A549 (cell line): ENCODE measurements at regions not wholly inside any gene's neighbourhood (a gene's known extent, or its start where the extent isn't known, plus 50 kb on each side); places are given as distances from the start of the nearest gene placed in this dataset.

Source experiments
- ATAC-seq, 2 experiments: fragments of 200-7000 bp in 1 of 2; fragments of >200 bp in 1 of 2; cut with Nextera tagmentation in 1 of 2; cut with Tn5 transposase in 1 of 2; 3 replicates each; pipeline versions ENCODE4 v1.8.0 to v1.9.1; 2018 to 2020; ENCODE audit warnings: mild to moderate bottlenecking in 1 of 2, moderate library complexity in 1 of 2
- CTCF ChIA-PET: fragments of 300-600 bp; sonication (Branson Sonifier 250); formaldehyde crosslinking; extraction: SDS; loops from one replicate; lab custom pipeline; 2021; ENCODE audit warnings: antibody characterized with exemption, inconsistent platforms; lab: Yijun Ruan, JAX
- POLR2A ChIA-PET: fragments of 350-600 bp; formaldehyde crosslinking; extraction: SDS; loops from one replicate; lab custom pipeline; 2021; ENCODE audit warnings: antibody characterized with exemption, inconsistent platforms; lab: Yijun Ruan, JAX
- DNase-seq, 2 experiments: peaks; one replicate each; pipeline versions ENCODE4 v3.0.0 to v3.0.0-alpha.2; 2011 to 2016; ENCODE audit warnings: low read depth in 1 of 2, low spot score in 1 of 2
- FAIRE-seq: peaks from 2 replicates; lab custom pipeline; 2011; peaks lifted over from hg19 to GRCh38; lab: Jason Lieb, UNC
- H3K27ac ChIP-seq, 2 experiments: fragments of >200 bp; sonication (Bioruptor Twin); formaldehyde crosslinking; 3 replicates each; pipeline ENCODE4 v1.5.1; 2016 to 2017
- H3K4me1 ChIP-seq: fragments of >200 bp; sonication (Bioruptor Twin); formaldehyde crosslinking; 3 replicates; pipeline ENCODE4 v1.6.1; 2016
- H3K4me2 ChIP-seq: fragments of >200 bp; sonication (Bioruptor Twin); formaldehyde crosslinking; 3 replicates; pipeline ENCODE4 v1.6.1; 2016
- H3K4me3 ChIP-seq: fragments of >200 bp; sonication (Bioruptor Twin); formaldehyde crosslinking; 3 replicates; pipeline ENCODE4 v1.5.1; 2016
- H3K9me3 ChIP-seq: fragments of >200 bp; sonication (Bioruptor Twin); formaldehyde crosslinking; 3 replicates; pipeline ENCODE4 v1.6.1; 2016
- ATOH8 ChIP-seq: fragments of 250-450 bp; sonication (Bioruptor Pico); IDR thresholded peaks from 2 replicates; pipeline ENCODE4 v1.5.0; 2020; ENCODE audit warnings: low read depth, mild to moderate bottlenecking, moderate library complexity
- BHLHE40 ChIP-seq: IDR thresholded peaks from 2 replicates; pipeline ENCODE4 v1.6.1; 2012; ENCODE audit warnings: low read depth, low read length, inconsistent platforms
- CBX2 ChIP-seq: fragments of 200-600 bp; sonication (generic); IDR thresholded peaks from 2 replicates; pipeline ENCODE4 v1.6.1; 2016; ENCODE audit warnings: low read depth, mild to moderate bottlenecking, borderline replicate concordance
- CEBPB ChIP-seq, 2 experiments: fragments of >200 bp in 1 of 2; sonication (Bioruptor Twin) in 1 of 2; formaldehyde crosslinking in 1 of 2; IDR thresholded peaks; 2 replicates each; pipeline ENCODE4 v1.6.1; 2012 to 2016
- CTCF ChIP-seq: fragments of >200 bp; sonication (Bioruptor Twin); formaldehyde crosslinking; IDR thresholded peaks from 3 replicates; pipeline ENCODE4 v1.5.1; 2016
- EHMT2 ChIP-seq: fragments of 200-600 bp; sonication (generic); IDR thresholded peaks from 2 replicates; pipeline ENCODE4 v1.6.1; 2016; ENCODE audit warnings: antibody characterized with exemption, low read depth, mild to moderate bottlenecking, moderate library complexity
- ELK1 ChIP-seq: fragments of 150-350 bp; IDR thresholded peaks from 2 replicates; pipeline ENCODE4 v1.6.1; 2014; ENCODE audit warnings: low read depth, mild to moderate bottlenecking, low read length
- HEYL ChIP-seq: fragments of 250-450 bp; sonication (Bioruptor Pico); IDR thresholded peaks from 2 replicates; pipeline ENCODE4 v1.8.0; 2021; ENCODE audit warnings: mild to moderate bottlenecking, moderate library complexity
- HOXA7 ChIP-seq: fragments of 250-450 bp; sonication (Bioruptor Pico); IDR thresholded peaks from 2 replicates; pipeline ENCODE4 v1.5.0; 2020; ENCODE audit warnings: mild to moderate bottlenecking, moderate library complexity
- HOXB13 ChIP-seq: fragments of 250-450 bp; sonication (Bioruptor Pico); IDR thresholded peaks from 2 replicates; pipeline ENCODE4 v1.5.0; 2020; ENCODE audit warnings: low read depth, mild to moderate bottlenecking, moderate library complexity
- HOXB5 ChIP-seq: fragments of 250-450 bp; sonication (Bioruptor Pico); IDR thresholded peaks from 2 replicates; pipeline ENCODE4 v1.5.0; 2020; ENCODE audit warnings: mild to moderate bottlenecking, moderate library complexity
- JUN ChIP-seq, 2 experiments: fragments of >200 bp; sonication (Bioruptor Twin); formaldehyde crosslinking; IDR thresholded peaks; 2 replicates in 1 of 2; 3 replicates in 1 of 2; pipeline ENCODE4 v1.6.1; 2016 to 2017
- JUNB ChIP-seq: fragments of >200 bp; sonication (Bioruptor Twin); formaldehyde crosslinking; IDR thresholded peaks from 2 replicates; pipeline ENCODE4 v1.6.1; 2016
- KDM1A ChIP-seq: fragments of 200-600 bp; sonication (generic); IDR thresholded peaks from 2 replicates; pipeline ENCODE4 v1.6.1; 2016; ENCODE audit warnings: low read depth, mild to moderate bottlenecking
- KDM5A ChIP-seq: fragments of 200-600 bp; sonication (generic); IDR thresholded peaks from 2 replicates; pipeline ENCODE4 v1.6.1; 2016; ENCODE audit warnings: antibody characterized with exemption, mild to moderate bottlenecking
- MAFK ChIP-seq: fragments of 450-650 bp; IDR thresholded peaks from 2 replicates; pipeline ENCODE4 v1.6.1; 2014; ENCODE audit not compliant: partially characterized antibody
- MAZ ChIP-seq: fragments of 150-350 bp; IDR thresholded peaks from 2 replicates; pipeline ENCODE4 v1.6.1; 2014; ENCODE audit warnings: antibody characterized with exemption, low read depth, low read length, borderline replicate concordance
- MYC ChIP-seq: IDR thresholded peaks from 2 replicates; pipeline ENCODE4 v1.6.1; 2012; ENCODE audit warnings: mild to moderate bottlenecking, inconsistent platforms, low read length, improper control_type of control experiment, borderline replicate concordance
- NFE2L2 ChIP-seq: fragments of 150-350 bp; conservative IDR thresholded peaks from 2 replicates; pipeline ENCODE4 v1.6.1; 2014; ENCODE audit warnings: low read length
- NPAS2 ChIP-seq: fragments of 250-450 bp; sonication (Bioruptor Pico); IDR thresholded peaks from 2 replicates; pipeline ENCODE4 v1.8.0; 2022; ENCODE audit warnings: mild to moderate bottlenecking, moderate library complexity, borderline replicate concordance
- NR3C1 ChIP-seq: fragments of >200 bp; sonication (Bioruptor Twin); formaldehyde crosslinking; IDR thresholded peaks from 3 replicates; pipeline ENCODE4 v1.6.1; 2017
- PBX3 ChIP-seq: IDR thresholded peaks from 2 replicates; pipeline ENCODE4 v1.6.1; 2012
- PHF8 ChIP-seq: fragments of 200-600 bp; sonication (generic); IDR thresholded peaks from 2 replicates; pipeline ENCODE4 v1.6.1; 2016; ENCODE audit warnings: low read depth, mild to moderate bottlenecking, antibody characterized with exemption, moderate library complexity, borderline replicate concordance
- POLR2AphosphoS2 ChIP-seq: conservative IDR thresholded peaks from 2 replicates; pipeline ENCODE4 v1.6.1; 2012; ENCODE audit warnings: low read length, improper control_type of control experiment, inconsistent platforms
- RAD21 ChIP-seq, 2 experiments: fragments of >200 bp in 1 of 2; sonication (Bioruptor Twin) in 1 of 2; formaldehyde crosslinking in 1 of 2; IDR thresholded peaks in 1 of 2; conservative IDR thresholded peaks in 1 of 2; 2 replicates in 1 of 2; 3 replicates in 1 of 2; pipeline ENCODE4 v1.6.1; 2012 to 2018; ENCODE audit warnings: inconsistent platforms in 1 of 2
- RARB ChIP-seq: fragments of 250-450 bp; sonication (Bioruptor Pico); IDR thresholded peaks from 2 replicates; pipeline ENCODE4 v1.8.0; 2021; ENCODE audit warnings: mild to moderate bottlenecking, moderate library complexity
- RCOR1 ChIP-seq: fragments of 150-350 bp; IDR thresholded peaks from 2 replicates; pipeline ENCODE4 v1.6.1; 2014; ENCODE audit warnings: antibody characterized with exemption, low read length, low read depth
- RFX5 ChIP-seq: fragments of 450-650 bp; IDR thresholded peaks from 2 replicates; pipeline ENCODE4 v1.7.1; 2014; ENCODE audit warnings: antibody characterized with exemption, mild to moderate bottlenecking, moderate library complexity
- RNF2 ChIP-seq: fragments of 200-600 bp; sonication (generic); IDR thresholded peaks from 2 replicates; pipeline ENCODE4 v1.6.1; 2016; ENCODE audit warnings: low read depth, mild to moderate bottlenecking, antibody characterized with exemption, moderate library complexity, borderline replicate concordance
- SMC3 ChIP-seq: fragments of >200 bp; sonication (Bioruptor Twin); formaldehyde crosslinking; IDR thresholded peaks from 3 replicates; pipeline ENCODE4 v1.6.1; 2018; ENCODE audit warnings: inconsistent platforms
- SREBF2 ChIP-seq: fragments of 450-650 bp; IDR thresholded peaks from 2 replicates; pipeline ENCODE4 v1.6.1; 2014; ENCODE audit warnings: mild to moderate bottlenecking, moderate library complexity
- TFCP2L1 ChIP-seq: fragments of 250-450 bp; sonication (Bioruptor Pico); IDR thresholded peaks from 2 replicates; pipeline ENCODE4 v1.5.0; 2021; ENCODE audit warnings: mild to moderate bottlenecking
- TP53 ChIP-seq: fragments of 250-450 bp; sonication (Bioruptor Pico); IDR thresholded peaks from 2 replicates; pipeline ENCODE4 v1.5.0; 2021; ENCODE audit warnings: mild to moderate bottlenecking, moderate library complexity
- USF2 ChIP-seq: fragments of 450-650 bp; IDR thresholded peaks from 2 replicates; pipeline ENCODE4 v1.6.1; 2014; ENCODE audit warnings: antibody characterized with exemption
- ZC3H11A ChIP-seq: fragments of 450-650 bp; IDR thresholded peaks from 2 replicates; pipeline ENCODE4 v1.6.1; 2014; ENCODE audit warnings: antibody characterized with exemption, mild to moderate bottlenecking
- ZNF302 ChIP-seq: fragments of 250-450 bp; sonication (Bioruptor Pico); IDR thresholded peaks from 2 replicates; pipeline ENCODE4 v1.9.0; 2021; ENCODE audit warnings: inconsistent platforms, mild to moderate bottlenecking, moderate library complexity
- WGBS: methylation state at CpG from one replicate; pipeline ENCODE4 v1.1.6; 2017; ENCODE audit errors: missing lambda C conversion rate; 5-methylcytosine and 5-hydroxymethylcytosine counted together

- no peak for TF ChIP-seq ELK1
- no peak for TF ChIP-seq MAZ
- TF ChIP-seq ZC3H11A, result no peak
- no peak for TF ChIP-seq JUN (IDR thresholded peaks at IDR 0.05)
- TF ChIP-seq HOXB13, result no peak
- no peak for TF ChIP-seq JUNB
Observed at GRCh38 chr3:30281526-30281925, 324.9 kb upstream of the TGFBR2 start (continued).

- Histone ChIP-seq H3K4me2 (peak overlapping the region; percentile 59), H3K4me1 (peaks cover 45% of the 10 kb centered on the region), H3K9me3 (peaks cover 6% of the 10 kb centered on the region; the same call in 1 of the 3 replicates), H3K4me3 (no peak overlapping the region), H3K27ac (peak overlapping the region; percentile 70 to 77)
- ChIA-PET CTCF (no interaction called here), POLR2A (interaction anchor here (0.6 kb wide), 1 partner anchor 90 kb away, joined by 3 read pairs; no protein-coding TSS in a partner anchor)
- peak; percentile 28 to 66 for DNase-seq
- peak; percentile 81 for FAIRE-seq
- WGBS, result 7% methylated on average over 3 of the region's 3 CpGs
- peak; percentile 77 to 89 for ATAC-seq
- TF ChIP-seq PHF8 (no peak), RARB (no peak), CEBPB (IDR thresholded peaks at IDR 0.05) (peak in 1 of 2 experiments; percentile 6; a peak in 1 of 4 replicates), HEYL (CRISPR knock-in tag) (no peak), HOXA7 (CRISPR knock-in tag) (no peak), POLR2AphosphoS2 (no peak), RFX5 (no peak), TFCP2L1 (CRISPR knock-in tag) (no peak), CBX2 (no peak), MYC (no peak), RCOR1 (no peak), BHLHE40 (no peak), NR3C1 (no peak), TP53 (no peak), MAFK (peak; percentile 28), RNF2 (no peak), ZNF302 (CRISPR knock-in tag) (no peak), USF2 (0 out of 2 replicates have a peak, but pooled peaks have one; percentile 35), JUN (IDR thresholded peaks at IDR 0.05) (peak in 1 of 2 experiments; percentile 44; a peak in 3 of 5 replicates), JUNB (peak; percentile 68), KDM5A (no peak), SMC3 (no peak; the same call in 2 of the 3 replicates), SREBF2 (no peak), CTCF (no peak), EHMT2 (no peak), RAD21 (conservative IDR thresholded peaks at IDR 0.05 in 1 of 2, IDR thresholded peaks at IDR 0.05 in 1 of 2) (peak; percentile 11 to 29; a peak in 2 of 5 replicates), NPAS2 (CRISPR knock-in tag) (no peak), PBX3 (no peak), KDM1A (no peak), ATOH8 (CRISPR knock-in tag) (no peak), NFE2L2 (no peak), HOXB5 (CRISPR knock-in tag) (no peak)
Observed at GRCh38 chr3:30282154-30282696, 324.2 kb upstream of the TGFBR2 start.
